OCI-LY1 (cell line): ENCODE measurements at regions not wholly inside any gene's neighbourhood (a gene's known extent, or its start where the extent isn't known, plus 50 kb on each side); places are given as distances from the start of the nearest gene placed in this dataset.

ENCODE experiments used
- H2AFZ ChIP-seq: fragments of 200-600 bp; sonication (generic), shearing (Covaris generic); 2 replicates; pipeline ENCODE4 v1.6.0; 2014; ENCODE audit warnings: antibody characterized with exemption, mild to moderate bottlenecking, low read length
- H3F3A ChIP-seq: fragments of 200-600 bp; sonication (generic), shearing (Covaris generic); 2 replicates; pipeline ENCODE4 v1.6.0; 2014; ENCODE audit warnings: mild to moderate bottlenecking, antibody characterized with exemption, low read length, moderate library complexity; ENCODE audit not compliant: insufficient read depth
- H3K27ac ChIP-seq: fragments of 200-600 bp; sonication (generic); 2 replicates; pipeline ENCODE4 v1.5.1; 2014; ENCODE audit warnings: low read length, mixed run types, mild to moderate bottlenecking, low read depth; ENCODE audit not compliant: poor library complexity, severe bottlenecking
- H3K27me3 ChIP-seq: fragments of 200-600 bp; sonication (generic); 2 replicates; pipeline ENCODE4 v1.6.0; 2014; ENCODE audit warnings: antibody characterized with exemption, mild to moderate bottlenecking, low read length, moderate library complexity; ENCODE audit not compliant: insufficient read depth
- H3K36me3 ChIP-seq: fragments of 200-600 bp; sonication (generic); 2 replicates; pipeline ENCODE4 v1.6.1; 2014; ENCODE audit warnings: mild to moderate bottlenecking, antibody characterized with exemption, low read length, moderate library complexity, mixed read lengths; ENCODE audit not compliant: insufficient read depth
- H3K4me1 ChIP-seq: fragments of 200-600 bp; sonication (generic); 2 replicates; pipeline ENCODE4 v1.5.1; 2014; ENCODE audit warnings: mild to moderate bottlenecking, low read length, moderate library complexity; ENCODE audit not compliant: insufficient read depth, severe bottlenecking
- H3K4me2 ChIP-seq: fragments of 200-600 bp; sonication (generic), shearing (Covaris generic); 2 replicates; pipeline ENCODE4 v1.6.1; 2014; ENCODE audit warnings: low read length
- H3K4me3 ChIP-seq: fragments of 200-600 bp; sonication (generic); 2 replicates; pipeline ENCODE4 v1.5.1; 2014; ENCODE audit warnings: low read length, low read depth, mild to moderate bottlenecking, mixed read lengths; ENCODE audit not compliant: poor library complexity, severe bottlenecking
- H3K79me2 ChIP-seq: fragments of 200-600 bp; shearing (Covaris generic); 2 replicates; pipeline ENCODE4 v1.6.1; 2016; ENCODE audit warnings: mixed run types, low read length, mixed read lengths; ENCODE audit not compliant: insufficient read depth
- H3K9ac ChIP-seq: fragments of 200-600 bp; sonication (generic), shearing (Covaris generic); 2 replicates; pipeline ENCODE4 v1.6.1; 2014; ENCODE audit warnings: mild to moderate bottlenecking, low read length, mixed read lengths
- H3K9me2 ChIP-seq: fragments of 200-600 bp; sonication (generic), shearing (Covaris generic); 2 replicates; pipeline ENCODE4 v1.6.1; 2014; ENCODE audit warnings: low read depth, mild to moderate bottlenecking, low read length, mixed read lengths
- H3K9me3 ChIP-seq: fragments of 200-600 bp; shearing (Covaris generic); 2 replicates; pipeline ENCODE4 v1.6.1; 2014; ENCODE audit warnings: low read length, mixed read lengths
- H4K20me1 ChIP-seq: fragments of 200-600 bp; sonication (generic), shearing (Covaris generic); 2 replicates; pipeline ENCODE4 v1.6.0; 2016; ENCODE audit warnings: mild to moderate bottlenecking, low read length; ENCODE audit not compliant: insufficient read depth
- EZH2 ChIP-seq: fragments of 200-600 bp; sonication (generic), shearing (Covaris generic); IDR thresholded peaks from 2 replicates; pipeline ENCODE4 v1.8.0; 2017; ENCODE audit warnings: borderline replicate concordance, mixed run types, mild to moderate bottlenecking, antibody characterized with exemption, low read length, moderate library complexity, mixed read lengths
- TF ChIP-seq, protein P1 (sequence below): fragments of 200-600 bp; sonication (generic), shearing (Covaris generic); IDR thresholded peaks from 2 replicates; pipeline ENCODE4 v1.5.1; 2017; ENCODE audit warnings: mild to moderate bottlenecking, antibody characterized with exemption, low read length, moderate library complexity, mixed read lengths

DNA sequence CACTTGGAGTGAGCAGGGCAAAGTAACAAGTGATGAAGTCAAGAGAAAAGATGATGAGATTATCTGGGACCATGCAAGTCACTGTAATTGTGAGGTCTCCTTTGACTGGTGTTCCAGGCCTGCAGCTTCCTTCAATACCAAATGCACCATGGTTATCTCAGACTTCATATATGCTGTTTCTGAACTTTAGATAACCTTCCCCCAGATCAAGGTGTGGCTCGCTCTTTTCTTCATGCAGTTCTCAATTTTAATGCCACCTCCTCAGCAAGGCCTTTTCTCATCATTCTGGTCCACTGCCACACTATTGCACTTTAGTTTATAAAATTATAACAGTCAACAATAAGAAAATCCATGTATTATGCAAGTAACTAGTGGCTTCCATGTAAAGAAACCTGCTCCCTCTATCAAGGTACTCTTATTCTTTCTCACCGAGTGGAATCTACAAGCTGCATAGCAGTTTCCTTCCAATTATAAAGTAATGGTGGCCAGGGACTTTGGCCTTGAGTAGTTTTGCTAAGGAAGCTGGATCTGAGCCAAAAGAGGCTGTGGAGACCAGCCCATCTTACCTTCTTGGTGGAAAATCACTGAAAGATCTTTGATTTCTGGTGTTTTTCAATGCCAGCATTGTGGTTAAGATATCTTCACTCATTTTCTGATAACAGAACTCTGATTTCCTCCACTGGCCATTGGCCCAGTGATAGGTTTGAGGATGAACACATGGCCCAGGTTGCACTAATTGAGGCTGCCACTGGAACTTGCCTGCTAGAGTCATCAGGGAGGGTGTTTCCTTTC is 113.6 kb downstream of the KCNE4 start:
- no peaks in the 10 kb centered on the region for H3F3A ChIP-seq
- TF ChIP-seq EZH2, result no peak
- TF ChIP-seq, protein P1, sequence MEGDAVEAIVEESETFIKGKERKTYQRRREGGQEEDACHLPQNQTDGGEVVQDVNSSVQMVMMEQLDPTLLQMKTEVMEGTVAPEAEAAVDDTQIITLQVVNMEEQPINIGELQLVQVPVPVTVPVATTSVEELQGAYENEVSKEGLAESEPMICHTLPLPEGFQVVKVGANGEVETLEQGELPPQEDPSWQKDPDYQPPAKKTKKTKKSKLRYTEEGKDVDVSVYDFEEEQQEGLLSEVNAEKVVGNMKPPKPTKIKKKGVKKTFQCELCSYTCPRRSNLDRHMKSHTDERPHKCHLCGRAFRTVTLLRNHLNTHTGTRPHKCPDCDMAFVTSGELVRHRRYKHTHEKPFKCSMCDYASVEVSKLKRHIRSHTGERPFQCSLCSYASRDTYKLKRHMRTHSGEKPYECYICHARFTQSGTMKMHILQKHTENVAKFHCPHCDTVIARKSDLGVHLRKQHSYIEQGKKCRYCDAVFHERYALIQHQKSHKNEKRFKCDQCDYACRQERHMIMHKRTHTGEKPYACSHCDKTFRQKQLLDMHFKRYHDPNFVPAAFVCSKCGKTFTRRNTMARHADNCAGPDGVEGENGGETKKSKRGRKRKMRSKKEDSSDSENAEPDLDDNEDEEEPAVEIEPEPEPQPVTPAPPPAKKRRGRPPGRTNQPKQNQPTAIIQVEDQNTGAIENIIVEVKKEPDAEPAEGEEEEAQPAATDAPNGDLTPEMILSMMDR, result no peak
- no peak overlapping the region for H2AFZ ChIP-seq
- H4K20me1 ChIP-seq, result no peaks in the 10 kb centered on the region
- no peak overlapping the region for H3K4me2 ChIP-seq
- no peaks in the 10 kb centered on the region for H3K27me3 ChIP-seq
- no peaks in the 10 kb centered on the region for H3K9me2 ChIP-seq
- no peak overlapping the region for H3K4me3 ChIP-seq
- H3K79me2 ChIP-seq, result no peaks in the 10 kb centered on the region
- H3K36me3 ChIP-seq, result no peaks in the 10 kb centered on the region
- H3K9ac ChIP-seq, result no peak overlapping the region
- H3K27ac ChIP-seq, result no peak overlapping the region
- H3K9me3 ChIP-seq, result no peaks in the 10 kb centered on the region
- no peaks in the 10 kb centered on the region for H3K4me1 ChIP-seq

DNA sequence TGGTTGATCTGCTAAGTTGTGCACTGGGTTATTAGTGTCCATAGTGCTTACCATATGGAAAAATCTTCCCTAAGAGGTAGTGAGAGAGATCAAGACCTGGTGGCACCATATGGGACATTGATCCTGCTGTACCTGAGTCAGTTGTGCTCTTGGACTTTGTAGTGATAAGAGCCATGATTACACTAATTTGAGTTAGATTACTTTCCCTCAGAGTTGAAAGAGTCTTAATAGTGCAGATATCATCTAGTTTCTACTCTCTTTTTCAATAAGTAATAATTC is 114.2 kb downstream of the KCNE4 start:
- no peak overlapping the region for H2AFZ ChIP-seq
- no peaks in the 10 kb centered on the region for H4K20me1 ChIP-seq
- no peak overlapping the region for H3K27ac ChIP-seq
- no peaks in the 10 kb centered on the region for H3K79me2 ChIP-seq
- TF ChIP-seq, protein P1, result no peak
- no peak for TF ChIP-seq EZH2
- H3K36me3 ChIP-seq, result no peaks in the 10 kb centered on the region
- no peak overlapping the region for H3K4me2 ChIP-seq
- no peaks in the 10 kb centered on the region for H3K27me3 ChIP-seq
- no peak overlapping the region for H3K4me3 ChIP-seq
- no peak overlapping the region for H3K9ac ChIP-seq
- H3K4me1 ChIP-seq, result no peaks in the 10 kb centered on the region
- no peaks in the 10 kb centered on the region for H3K9me2 ChIP-seq
- no peaks in the 10 kb centered on the region for H3F3A ChIP-seq
- no peaks in the 10 kb centered on the region for H3K9me3 ChIP-seq

DNA sequence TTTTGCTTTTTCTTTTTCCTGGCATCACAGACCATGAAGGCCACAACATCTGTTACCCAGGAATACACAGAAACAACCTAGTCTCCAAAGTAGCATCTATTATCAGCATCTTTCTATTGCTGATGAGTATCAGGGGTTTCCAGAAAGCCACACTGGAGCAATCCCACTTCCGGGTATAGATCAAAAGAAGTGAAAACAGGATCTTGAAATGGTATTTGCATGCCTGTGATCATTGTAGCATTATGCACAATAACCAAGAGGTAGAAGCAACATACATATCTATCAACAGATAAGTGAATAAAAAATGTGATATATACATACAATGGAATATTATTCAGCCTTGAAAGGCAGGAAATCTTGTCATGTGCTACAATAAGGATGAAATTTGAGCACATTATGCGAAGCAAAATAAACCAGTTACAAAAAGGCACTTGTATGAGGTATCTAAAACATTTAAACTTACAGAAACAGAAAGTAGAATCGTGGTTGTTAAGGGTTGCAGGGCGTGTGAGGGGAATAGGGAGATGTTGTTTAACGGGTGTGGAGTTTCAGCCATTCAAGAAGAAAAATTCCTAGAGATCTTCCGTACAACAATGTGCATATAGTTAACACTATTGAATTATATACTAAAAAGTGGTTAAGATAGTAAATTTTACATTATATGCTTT is 115.1 kb downstream of the KCNE4 start:
- no peak for TF ChIP-seq EZH2
- TF ChIP-seq, protein P1, result no peak
- Histone ChIP-seq H4K20me1 (no peaks in the 10 kb centered on the region), H3K36me3 (no peaks in the 10 kb centered on the region), H3K4me2 (no peak overlapping the region), H2AFZ (no peak overlapping the region), H3K27me3 (no peaks in the 10 kb centered on the region), H3K27ac (no peak overlapping the region), H3K9me2 (no peaks in the 10 kb centered on the region), H3K9me3 (no peaks in the 10 kb centered on the region), H3K79me2 (no peaks in the 10 kb centered on the region), H3K9ac (no peak overlapping the region), H3F3A (no peaks in the 10 kb centered on the region), H3K4me1 (no peaks in the 10 kb centered on the region), H3K4me3 (no peak overlapping the region)
